Vagina (tissue), 2 donors: ENCODE measurements at regions not wholly inside any gene's neighbourhood (a gene's known extent, or its start where the extent isn't known, plus 50 kb on each side); places are given as distances from the start of the nearest gene placed in this dataset.

Experiments used
- POLR2A ChIP-seq, 2 donors: fragments of 450-650 bp; IDR thresholded peaks; one replicate each; pipeline ENCODE4 v1.6.1; 2017; ENCODE audit warnings: antibody characterized with exemption in 2 of 2, mild to moderate bottlenecking in 2 of 2, moderate library complexity in 2 of 2
- POLR2AphosphoS5 ChIP-seq, 2 donors: sonication (generic); formaldehyde crosslinking; IDR thresholded peaks; one replicate each; pipeline ENCODE4 v1.9.0; 2017; ENCODE audit warnings: antibody characterized with exemption in 2 of 2, mild to moderate bottlenecking in 2 of 2, low read depth in 1 of 2; ENCODE audit not compliant: insufficient read depth in 1 of 2
- TF ChIP-seq, protein P1 (sequence below), 3 experiments: fragments of 450-650 bp in 2 of 3; fragments of 200-600 bp in 1 of 3; sonication (generic) in 1 of 3; IDR thresholded peaks; one replicate each; pipeline ENCODE4 v1.5.1; 2017 to 2019; ENCODE audit warnings: antibody characterized with exemption in 3 of 3, mild to moderate bottlenecking in 2 of 3, moderate library complexity in 2 of 3

DNA sequence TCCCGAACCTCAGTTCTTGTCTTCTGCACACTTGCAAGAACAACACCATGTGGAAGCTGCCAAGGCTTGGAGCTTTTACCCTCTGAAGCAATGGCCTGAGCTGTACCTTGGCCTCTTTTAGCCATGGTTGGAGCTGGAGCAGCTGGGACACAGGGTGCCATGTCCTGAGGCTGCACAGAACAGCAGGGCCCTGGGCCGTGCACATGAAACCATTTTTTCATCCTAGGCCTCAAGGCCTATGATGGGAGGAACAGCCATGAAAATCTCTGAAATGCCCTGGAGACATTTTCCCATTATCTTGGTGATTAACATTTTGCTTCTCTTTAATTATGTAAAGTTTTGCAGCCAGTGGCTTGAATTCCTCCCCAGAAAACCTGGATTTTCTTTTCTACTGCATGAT is 817.8 kb upstream of the CXADR start:
- TF ChIP-seq, protein P1, sequence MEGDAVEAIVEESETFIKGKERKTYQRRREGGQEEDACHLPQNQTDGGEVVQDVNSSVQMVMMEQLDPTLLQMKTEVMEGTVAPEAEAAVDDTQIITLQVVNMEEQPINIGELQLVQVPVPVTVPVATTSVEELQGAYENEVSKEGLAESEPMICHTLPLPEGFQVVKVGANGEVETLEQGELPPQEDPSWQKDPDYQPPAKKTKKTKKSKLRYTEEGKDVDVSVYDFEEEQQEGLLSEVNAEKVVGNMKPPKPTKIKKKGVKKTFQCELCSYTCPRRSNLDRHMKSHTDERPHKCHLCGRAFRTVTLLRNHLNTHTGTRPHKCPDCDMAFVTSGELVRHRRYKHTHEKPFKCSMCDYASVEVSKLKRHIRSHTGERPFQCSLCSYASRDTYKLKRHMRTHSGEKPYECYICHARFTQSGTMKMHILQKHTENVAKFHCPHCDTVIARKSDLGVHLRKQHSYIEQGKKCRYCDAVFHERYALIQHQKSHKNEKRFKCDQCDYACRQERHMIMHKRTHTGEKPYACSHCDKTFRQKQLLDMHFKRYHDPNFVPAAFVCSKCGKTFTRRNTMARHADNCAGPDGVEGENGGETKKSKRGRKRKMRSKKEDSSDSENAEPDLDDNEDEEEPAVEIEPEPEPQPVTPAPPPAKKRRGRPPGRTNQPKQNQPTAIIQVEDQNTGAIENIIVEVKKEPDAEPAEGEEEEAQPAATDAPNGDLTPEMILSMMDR (IDR thresholded peaks at IDR 0.05): no peak
- TF ChIP-seq POLR2AphosphoS5 (IDR thresholded peaks at IDR 0.05; ENCODE audit: insufficient read depth in 1 of 2, low read depth in 1 of 2) (no peak), POLR2A (IDR thresholded peaks at IDR 0.05) (no peak)
